HG02973 (cell line): ENCODE measurements at regions not wholly inside any gene's neighbourhood (a gene's known extent, or its start where the extent isn't known, plus 50 kb on each side); places are given as distances from the start of the nearest gene placed in this dataset.
"Not testable (repeated sequence)": the region's sequence is repeated elsewhere in the genome, so short reads cannot be mapped to it uniquely, and the experiment has no call there.

ENCODE experiments used
- ATAC-seq: cut with Tn5 transposase; IDR thresholded peaks from one replicate; pipeline ENCODE4 v1.9.1; 2021; ENCODE audit warnings: moderate library complexity; ENCODE audit not compliant: unreplicated experiment

- ATAC-seq = no peak
Observed at GRCh38 chr18:34525244-34525643, 184.9 kb upstream of the DTNA start.

- ATAC-seq = no peak
Observed at GRCh38 chr18:34528177-34528576, 181.9 kb upstream of the DTNA start.

DNA sequence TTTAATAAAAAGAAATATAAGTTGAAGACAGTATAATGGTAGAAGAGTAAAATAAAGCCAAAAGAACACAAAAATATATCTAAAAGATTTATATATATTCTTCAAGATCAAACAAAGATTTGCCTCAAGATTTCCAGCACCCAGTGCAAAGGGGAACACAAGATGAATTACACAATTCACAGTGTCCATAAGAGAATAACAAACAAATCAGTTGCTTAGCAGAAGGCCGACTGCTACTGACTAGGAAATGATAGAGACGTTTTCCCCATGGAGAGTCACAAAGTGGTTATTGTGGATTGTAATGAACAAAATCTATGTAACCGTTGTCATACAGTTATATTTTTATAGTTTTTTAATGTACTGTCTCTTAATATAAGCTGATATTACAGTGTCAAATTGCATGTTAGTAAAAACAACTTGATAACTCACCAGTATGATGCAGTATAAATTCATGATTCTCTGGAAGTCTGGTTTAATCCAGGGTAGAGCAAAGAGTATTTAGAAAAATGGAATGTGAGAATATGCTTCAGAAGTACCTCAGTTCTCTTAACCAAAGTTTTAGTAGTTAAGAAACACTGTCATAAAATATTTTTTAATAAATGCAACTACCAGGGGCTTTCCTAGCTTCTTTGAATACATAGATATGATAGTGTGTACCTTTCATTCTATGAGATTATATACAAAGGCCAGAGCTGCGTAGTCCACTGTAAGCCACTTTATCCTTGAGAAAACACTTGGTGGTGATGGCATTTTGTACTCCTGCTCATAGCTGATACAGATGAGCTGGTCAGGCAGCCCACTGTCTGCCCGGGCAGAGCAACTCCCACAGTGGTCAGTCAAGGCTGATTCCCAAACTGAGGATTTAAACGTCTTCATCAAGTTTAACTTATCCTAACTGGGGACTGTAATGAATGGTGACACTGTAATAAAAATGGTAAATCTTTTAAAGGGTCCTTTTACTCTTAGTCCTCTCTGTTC lies 180.5 kb upstream of the DTNA start:
- no peak for ATAC-seq

GRCh38 chr18:34531110-34531509 lies 179.0 kb upstream of the DTNA start:
- ATAC-seq = no peak

DNA sequence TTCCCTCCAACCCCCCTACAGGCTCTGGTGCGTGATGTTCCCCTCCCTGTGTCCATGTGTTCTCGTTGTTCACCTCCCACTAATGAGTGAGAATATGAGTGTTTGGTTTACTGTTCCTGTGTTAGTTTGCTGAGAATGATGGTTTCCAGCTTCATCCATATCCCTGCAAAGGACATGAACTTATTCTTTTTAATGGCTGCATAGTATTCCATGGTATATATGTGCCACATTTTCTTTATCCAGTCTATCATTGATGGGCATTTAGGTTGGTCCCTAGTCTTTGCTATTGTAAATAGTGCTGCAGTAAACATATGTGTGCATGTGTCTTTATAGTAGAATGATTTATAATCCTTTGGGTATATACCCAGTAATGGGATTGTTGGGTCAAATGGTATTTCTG lies 175.5 kb upstream of the DTNA start:
- not testable (repeated sequence) for ATAC-seq

GRCh38 chr18:34540897-34541296 lies 169.2 kb upstream of the DTNA start:
- ATAC-seq = no peak

GRCh38 chr18:34542625-34543024 lies 167.5 kb upstream of the DTNA start:
- no peak for ATAC-seq

DNA sequence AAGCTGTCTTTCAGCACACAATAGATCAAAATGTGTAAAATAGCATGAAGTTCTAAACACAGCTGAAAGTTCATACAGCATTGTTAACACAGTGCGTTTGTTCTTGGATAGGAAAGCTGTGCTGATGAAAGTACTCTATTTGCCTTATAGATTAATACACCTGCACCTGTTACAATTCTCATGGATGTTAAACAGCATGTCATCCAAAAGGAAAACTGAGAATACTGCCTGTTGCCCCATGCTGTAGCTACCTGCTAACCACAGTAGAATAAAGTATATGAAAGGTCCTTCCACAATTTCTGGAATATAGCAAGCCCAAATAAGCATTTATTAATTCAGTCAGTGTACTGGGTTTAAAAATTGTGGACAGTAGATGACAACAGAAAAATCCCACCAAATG lies 166.7 kb upstream of the DTNA start:
- ATAC-seq = no peak

- ATAC-seq = no peak
Observed at GRCh38 chr18:34543945-34544344, 166.2 kb upstream of the DTNA start.

DNA sequence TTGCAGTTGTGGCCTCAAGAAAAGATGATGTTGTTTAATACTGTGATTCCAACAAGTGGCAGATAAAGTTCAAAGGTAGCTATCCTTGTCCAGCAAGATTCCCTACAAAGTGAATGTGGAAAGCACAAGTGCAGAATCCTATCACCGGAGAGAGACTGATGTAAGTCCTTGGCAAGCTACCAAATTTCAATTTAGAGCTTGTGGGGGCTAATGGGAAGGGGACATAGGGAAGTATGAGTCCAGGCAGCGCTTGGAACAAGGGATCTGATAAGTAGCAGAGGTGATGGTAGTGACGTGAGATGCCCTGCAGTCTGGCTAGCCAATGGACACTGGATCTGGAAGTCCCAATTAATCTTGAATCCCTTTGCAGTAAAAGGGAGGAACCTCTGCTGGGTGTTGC lies 165.2 kb upstream of the DTNA start:
- no peak for ATAC-seq

GRCh38 chr18:34548120-34548972 lies 161.8 kb upstream of the DTNA start:
- no peak for ATAC-seq

- no peak for ATAC-seq
Observed at GRCh38 chr18:34548973-34549294, 161.2 kb upstream of the DTNA start.

DNA sequence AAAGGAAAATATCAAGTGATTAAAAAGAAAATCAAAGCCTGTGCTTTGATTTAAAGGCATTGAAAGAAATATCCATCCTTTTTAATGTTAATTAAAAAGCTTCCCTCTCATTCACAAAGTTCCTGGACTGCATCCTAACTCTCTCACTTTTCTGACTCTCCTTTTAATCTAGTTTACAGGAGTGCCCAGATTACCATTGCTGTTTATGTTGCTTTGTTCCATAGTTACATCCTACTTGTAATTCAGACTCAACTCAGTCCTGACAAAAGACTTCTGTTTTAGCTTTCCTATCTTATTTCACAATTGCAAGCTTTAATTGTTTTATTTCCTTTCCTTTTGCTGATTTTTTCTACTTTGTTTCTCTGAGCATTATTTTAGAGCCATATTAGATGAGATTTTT lies 160.7 kb upstream of the DTNA start:
- ATAC-seq = no peak

GRCh38 chr18:34550156-34550555 lies 159.9 kb upstream of the DTNA start:
- no peak for ATAC-seq

GRCh38 chr18:34550902-34551301 lies 159.2 kb upstream of the DTNA start:
- no peak for ATAC-seq

GRCh38 chr18:34551824-34552223 lies 158.3 kb upstream of the DTNA start:
- no peak for ATAC-seq

GRCh38 chr18:34562252-34562870 lies 147.7 kb upstream of the DTNA start:
- no peak for ATAC-seq

- ATAC-seq = no peak
Observed at GRCh38 chr18:34567857-34568256, 142.2 kb upstream of the DTNA start.

DNA sequence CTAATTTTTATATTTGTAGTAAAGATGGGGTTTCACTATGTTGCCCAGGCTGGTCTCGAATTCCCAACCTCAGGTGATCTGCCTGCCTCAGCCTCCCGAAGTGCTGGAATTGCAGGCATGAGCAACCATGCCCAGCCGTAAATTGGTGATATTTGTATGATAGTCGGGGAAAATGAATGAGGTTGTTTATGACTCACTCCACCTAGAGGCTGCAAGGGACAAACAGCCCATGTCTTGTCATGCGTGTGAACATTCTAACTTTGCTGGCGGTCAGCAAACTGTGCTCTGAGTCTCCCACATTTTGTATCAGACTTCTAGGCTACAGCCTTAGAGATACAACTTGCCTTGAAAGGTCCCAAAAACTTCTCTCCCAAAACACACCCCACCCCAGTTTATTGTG lies 133.5 kb upstream of the DTNA start:
- no peak for ATAC-seq

DNA sequence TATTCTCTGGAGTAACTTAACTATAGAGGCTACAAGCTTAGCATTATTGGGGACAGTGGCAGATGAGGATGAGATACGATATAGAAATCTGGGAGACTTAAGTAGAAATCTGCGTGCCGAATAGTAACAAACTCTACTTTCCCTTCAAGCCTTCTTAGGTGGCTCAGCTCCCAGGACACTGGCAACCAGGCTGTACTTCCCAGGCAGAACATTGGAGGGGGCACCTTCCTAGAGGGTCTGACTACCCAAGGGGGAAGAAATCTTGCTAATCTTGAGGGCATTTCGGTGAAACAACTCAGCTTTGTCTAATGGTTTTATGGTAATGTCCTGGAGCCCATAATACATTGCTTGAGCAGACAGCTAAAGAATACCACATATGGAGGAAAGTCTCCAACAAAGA lies 126.2 kb upstream of the DTNA start:
- ATAC-seq = no peak

DNA sequence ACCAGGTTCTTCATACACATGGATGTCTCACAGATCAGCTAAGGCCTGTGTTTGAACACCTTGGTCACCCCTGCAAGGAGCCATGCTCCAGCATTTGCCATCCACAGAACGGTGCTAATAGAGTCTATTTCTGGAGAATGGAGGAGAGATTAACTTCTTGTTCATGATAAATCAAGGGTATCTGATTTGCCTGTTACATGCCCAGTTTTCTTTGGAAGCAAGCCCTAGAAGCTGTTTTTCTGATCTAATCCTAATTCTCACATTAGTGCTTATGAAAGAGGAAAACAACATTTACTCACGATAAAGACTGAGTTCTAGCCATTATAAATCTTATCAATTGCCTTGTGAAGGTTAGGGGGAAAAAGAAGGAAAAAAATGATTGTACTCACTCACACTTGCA lies 119.6 kb upstream of the DTNA start:
- ATAC-seq = no peak
